Heart right ventricle (tissue), 16 donors: ENCODE measurements at regions not wholly inside any gene's neighbourhood (a gene's known extent, or its start where the extent isn't known, plus 50 kb on each side); places are given as distances from the start of the nearest gene placed in this dataset.

ENCODE experiments used
- ATAC-seq, 8 donors: fragments of 200-7000 bp; cut with Tn5 transposase; one replicate each; pipeline ENCODE4 v1.9.1; 2020; ENCODE audit warnings: mild to moderate bottlenecking in 8 of 8, moderate library complexity in 8 of 8, moderate number of reproducible peaks in 1 of 8
- DNase-seq, 2 donors: peaks; one replicate each; pipeline ENCODE4 v3.0.0-alpha.2; 2020
- H3K27ac ChIP-seq, 10 donors: fragments of 200-600 bp; sonication (generic) in 2 of 10; one replicate each; pipeline versions ENCODE4 v1.5.0 to v1.8.0; 2020 to 2022; ENCODE audit warnings: mild to moderate bottlenecking in 3 of 10
- H3K27me3 ChIP-seq, 7 donors: fragments of 200-600 bp; one replicate each; pipeline ENCODE4 v1.8.0; 2021 to 2022; ENCODE audit warnings: mild to moderate bottlenecking in 2 of 7
- H3K36me3 ChIP-seq, 9 donors: fragments of 200-600 bp; sonication (generic) in 1 of 9; one replicate each; pipeline versions ENCODE4 v1.5.0 to v1.8.0; 2020 to 2022; ENCODE audit warnings: mild to moderate bottlenecking in 2 of 9
- H3K4me1 ChIP-seq, 9 donors: fragments of 200-600 bp; sonication (generic) in 1 of 9; one replicate each; pipeline versions ENCODE4 v1.5.0 to v1.8.0; 2020 to 2022; ENCODE audit warnings: mild to moderate bottlenecking in 4 of 9
- H3K4me3 ChIP-seq, 10 donors: fragments of 200-600 bp; sonication (generic) in 2 of 10; one replicate each; pipeline versions ENCODE4 v1.5.0 to v1.8.0; 2020 to 2022; ENCODE audit warnings: mild to moderate bottlenecking in 7 of 10, moderate library complexity in 2 of 10
- H3K9me3 ChIP-seq, 11 donors: fragments of 200-600 bp in 10 of 11; sonication (generic) in 2 of 11; one replicate each; pipeline versions ENCODE4 v1.5.0 to v1.8.0; 2013 to 2022; ENCODE audit warnings: mild to moderate bottlenecking in 2 of 11, control low read depth in 1 of 11, moderate library complexity in 1 of 11
- WGBS, 2 donors: extraction: QIAGEN DNeasy Blood & Tissue Kit; methylation state at CpG; one replicate each; pipeline ENCODE4 v1.1.7; 2013; ENCODE audit warnings: inconsistent platforms in 1 of 2; 5-methylcytosine and 5-hydroxymethylcytosine counted together
- intact Hi-C, 10 donors: fragments of 100-400 bp; cut with DNase I; formaldehyde crosslinking; loops; one replicate each; pipeline versions ENCODE4 v1.11.1 to v1.14.2; 2022
- TF ChIP-seq, protein P1 (sequence below), 9 donors: fragments of 200-600 bp; sonication (generic) in 2 of 9; IDR thresholded peaks; one replicate each; pipeline versions ENCODE4 v1.5.0 to v1.8.0; 2021 to 2022; ENCODE audit warnings: antibody characterized with exemption in 9 of 9, mild to moderate bottlenecking in 5 of 9, moderate library complexity in 1 of 9
- donor health status: Arrhythmogenic right ventricular cardiomyopathy.
- donor health status: ischemic (EF 13 %, LVEDD 7.1; RV severe dilation, severe dysfunction).
- donor health status: healthy with polysubstance abuse.
- donor health status: DM: no; HTN: yes; CAD: no.
- donor health status: DM: no; HTN: no; CAD: no.
- donor health status: ischemic (EF 25% LVEDD 6.9; RV normal size, moderate dysfunction).
- donor health status: ischemic (EF 25% LVEDD 5.7; RV mildly dilated, moderate dysfunction).
- donor health status: healthy.
- donor health status: DM: yes; HTN: yes; CAD: no.
- donor health status: Ischemic cardiomyopathy.
- donor health status: ischemic (EF 35%, LVEDD 5.7; RV mildly dilated, moderate dysfunction).
- donor health status: nonischemic (EF 11% LVEDD 7.7; RV severe dilation, severe dysfunction).
- donor health status: DM: yes; HTN: yes; CAD: no.
- donor health status: PGD.
- donor health status: ischemic (EF 29% LVEDD 5.4; RV normal size, mild dysfunction).
- donor health status: nonischemic (EF 23%, LVEDD 6.1; RV moderate dilation, normal function).

DNA sequence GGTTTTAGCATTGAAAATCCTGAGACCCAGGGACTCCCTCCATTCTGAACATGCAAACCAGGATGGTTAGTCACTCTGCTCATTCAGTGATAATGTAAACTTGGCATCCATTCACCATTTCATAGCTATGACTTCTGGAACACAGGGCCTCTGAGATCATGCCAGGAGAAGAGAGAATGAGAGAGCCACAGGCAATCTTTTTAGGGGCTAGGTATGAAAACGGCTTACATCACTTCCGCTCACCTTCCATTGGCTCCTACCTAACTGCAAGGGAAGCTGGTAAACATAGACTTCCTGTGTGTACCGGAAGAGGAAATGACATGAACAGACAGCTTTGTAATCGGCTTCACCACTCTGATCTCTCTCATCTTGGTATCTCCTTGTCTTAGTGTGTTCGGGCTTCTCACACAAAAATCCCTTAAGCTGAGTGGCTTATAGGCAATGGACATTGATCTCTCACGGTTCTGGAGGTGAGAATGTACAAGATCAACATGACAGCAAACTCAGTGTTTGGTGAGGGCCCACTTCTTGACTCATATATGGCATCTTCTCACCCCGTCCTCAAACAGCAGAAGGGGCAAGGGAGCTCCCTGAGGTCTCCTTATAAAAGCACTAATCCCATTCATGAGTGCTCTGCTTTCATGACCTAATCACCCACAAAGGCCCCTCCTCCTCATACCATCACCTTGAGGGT is 465.9 kb upstream of the TBX3 start:
- H3K4me3 ChIP-seq = no peak overlapping the region

DNA sequence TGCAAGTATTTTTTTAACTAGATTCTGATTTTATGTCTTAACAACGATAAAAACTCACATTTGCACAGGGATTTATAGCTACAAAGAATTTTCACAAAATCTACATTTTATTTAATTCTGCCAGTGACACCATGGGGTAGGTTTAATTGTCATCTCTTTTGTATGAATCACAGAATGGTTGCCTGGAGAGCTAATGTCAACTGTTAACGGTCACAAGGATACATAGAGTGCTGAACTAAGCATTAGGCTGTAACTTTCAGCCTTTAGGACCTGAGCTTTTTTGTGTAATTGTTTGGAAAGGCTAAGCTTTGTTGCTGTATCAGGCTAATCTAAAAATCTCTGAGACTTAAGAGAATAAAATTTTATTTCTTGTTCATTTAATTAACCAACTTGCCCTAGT is 465.3 kb upstream of the TBX3 start:
- Histone ChIP-seq H3K27ac (no peak overlapping the region), H3K4me1 (peaks cover 0 to 10% (median 0%) of the 10 kb centered on the region in 9 donors), H3K9me3 (peaks cover 0 to 7% (median 0%) of the 10 kb centered on the region in 11 donors), H3K4me3 (no peak overlapping the region), H3K27me3 (no peaks in the 10 kb centered on the region), H3K36me3 (no peaks in the 10 kb centered on the region)
- intact Hi-C loops = no loop called here
- TF ChIP-seq, protein P1, sequence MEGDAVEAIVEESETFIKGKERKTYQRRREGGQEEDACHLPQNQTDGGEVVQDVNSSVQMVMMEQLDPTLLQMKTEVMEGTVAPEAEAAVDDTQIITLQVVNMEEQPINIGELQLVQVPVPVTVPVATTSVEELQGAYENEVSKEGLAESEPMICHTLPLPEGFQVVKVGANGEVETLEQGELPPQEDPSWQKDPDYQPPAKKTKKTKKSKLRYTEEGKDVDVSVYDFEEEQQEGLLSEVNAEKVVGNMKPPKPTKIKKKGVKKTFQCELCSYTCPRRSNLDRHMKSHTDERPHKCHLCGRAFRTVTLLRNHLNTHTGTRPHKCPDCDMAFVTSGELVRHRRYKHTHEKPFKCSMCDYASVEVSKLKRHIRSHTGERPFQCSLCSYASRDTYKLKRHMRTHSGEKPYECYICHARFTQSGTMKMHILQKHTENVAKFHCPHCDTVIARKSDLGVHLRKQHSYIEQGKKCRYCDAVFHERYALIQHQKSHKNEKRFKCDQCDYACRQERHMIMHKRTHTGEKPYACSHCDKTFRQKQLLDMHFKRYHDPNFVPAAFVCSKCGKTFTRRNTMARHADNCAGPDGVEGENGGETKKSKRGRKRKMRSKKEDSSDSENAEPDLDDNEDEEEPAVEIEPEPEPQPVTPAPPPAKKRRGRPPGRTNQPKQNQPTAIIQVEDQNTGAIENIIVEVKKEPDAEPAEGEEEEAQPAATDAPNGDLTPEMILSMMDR (IDR thresholded peaks at IDR 0.05) = no peak
- WGBS, 2 donors = 96% methylated on average over 2 of the region's 2 CpGs
- DNase-seq = no peak
- no peak for ATAC-seq

More for the DNA sequence above, 465.9 kb upstream of the TBX3 start:
- DNase-seq (no peak), ATAC-seq (no peak)
- Histone ChIP-seq H3K4me1 (peaks cover 0 to 10% (median 0%) of the 10 kb centered on the region in 9 donors), H3K27ac (no peak overlapping the region), H3K36me3 (no peaks in the 10 kb centered on the region), H3K27me3 (no peaks in the 10 kb centered on the region), H3K9me3 (peaks cover 0 to 6% (median 0%) of the 10 kb centered on the region in 11 donors)
- TF ChIP-seq, protein P1 (IDR thresholded peaks at IDR 0.05) = no peak
- intact Hi-C loops = no loop called here
- WGBS, 2 donors = 85 to 86% methylated on average over 7 of the region's 7 CpGs

DNA sequence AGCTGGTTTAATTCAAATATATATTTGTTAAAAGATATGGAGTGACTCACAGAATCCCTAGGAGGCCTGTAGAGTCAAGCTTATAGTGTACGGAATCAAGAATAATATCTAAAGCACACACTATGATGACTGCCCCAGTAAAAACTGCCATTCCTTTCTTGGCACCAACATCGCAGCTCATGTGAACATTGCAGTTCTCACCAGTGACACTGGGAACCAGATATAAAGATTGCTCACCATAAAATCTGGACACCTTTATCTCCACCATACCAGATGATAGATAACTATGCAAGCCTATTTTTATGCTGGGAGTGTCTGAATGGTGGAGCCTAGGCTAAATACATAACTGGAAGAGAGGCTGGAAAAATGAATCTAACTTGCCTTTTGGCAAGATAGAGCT is 463.9 kb upstream of the TBX3 start:
- DNase-seq (no peak), ATAC-seq (no peak)
- 75 to 79% methylated on average over 2 of the region's 2 CpGs for WGBS, 2 donors
- Histone ChIP-seq H3K27ac (no peak overlapping the region), H3K9me3 (peaks cover 0 to 15% (median 0%) of the 10 kb centered on the region in 11 donors), H3K4me3 (no peak overlapping the region), H3K27me3 (no peaks in the 10 kb centered on the region), H3K36me3 (no peaks in the 10 kb centered on the region), H3K4me1 (peaks cover 0 to 10% (median 0%) of the 10 kb centered on the region in 9 donors)
- intact Hi-C loops = no loop called here
- TF ChIP-seq, protein P1 (IDR thresholded peaks at IDR 0.05) = no peak

DNA sequence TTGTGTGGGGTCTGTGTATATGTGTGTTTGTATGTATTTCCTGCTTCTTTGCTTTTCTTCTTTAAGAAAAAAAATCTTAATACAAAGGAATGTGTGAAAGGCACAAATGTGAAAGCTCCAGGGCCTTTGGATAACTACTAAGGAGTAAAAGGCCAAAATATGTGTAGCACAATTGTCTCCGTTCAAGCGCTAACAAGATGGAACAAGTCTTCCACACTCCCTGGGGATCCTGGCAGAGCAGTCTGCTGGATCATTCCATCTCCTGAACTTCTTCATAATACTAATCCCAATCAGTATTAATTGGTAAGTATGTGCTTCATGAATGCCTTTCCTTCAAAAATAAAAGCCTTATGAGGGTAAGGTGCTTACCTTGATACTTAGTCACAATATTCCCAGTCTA is 462.5 kb upstream of the TBX3 start:
- peaks cover 0 to 10% (median 0%) of the 10 kb centered on the region in 9 donors for H3K4me1 ChIP-seq
- H3K9me3 ChIP-seq = peaks cover 0 to 18% (median 0%) of the 10 kb centered on the region in 11 donors
- no peaks in the 10 kb centered on the region for H3K27me3 ChIP-seq
- no peaks in the 10 kb centered on the region for H3K36me3 ChIP-seq
- 85% methylated on average over 2 of the region's 2 CpGs for WGBS, 2 donors
- no peak for DNase-seq
- ATAC-seq = no peak
- TF ChIP-seq, protein P1 (IDR thresholded peaks at IDR 0.05) = no peak
- intact Hi-C loops = no loop called here
- no peak overlapping the region for H3K27ac ChIP-seq
- no peak overlapping the region for H3K4me3 ChIP-seq
